Muscle layer of colon (tissue), 2 donors: ENCODE measurements at regions not wholly inside any gene's neighbourhood (a gene's known extent, or its start where the extent isn't known, plus 50 kb on each side); places are given as distances from the start of the nearest gene placed in this dataset.
A peak's percentile ranks its signal among the peaks of the same experiment; 100 is the strongest.

Experiments used
- H3K27ac ChIP-seq: one replicate; pipeline ENCODE4 v1.7.0; 2013; ENCODE audit warnings: low read depth, mild to moderate bottlenecking, low read length, moderate library complexity
- H3K27me3 ChIP-seq, 2 donors: one replicate each; pipeline ENCODE4 v1.7.0; 2013; ENCODE audit warnings: low read length in 2 of 2, mild to moderate bottlenecking in 2 of 2; ENCODE audit not compliant: insufficient read depth in 2 of 2, control insufficient read depth in 1 of 2
- H3K36me3 ChIP-seq: one replicate; pipeline ENCODE4 v1.7.0; 2013; ENCODE audit warnings: mild to moderate bottlenecking, low read length; ENCODE audit not compliant: insufficient read depth
- H3K4me1 ChIP-seq: one replicate; pipeline ENCODE4 v1.7.0; 2013; ENCODE audit warnings: mild to moderate bottlenecking, low read length; ENCODE audit not compliant: insufficient read depth
- H3K4me3 ChIP-seq, 2 donors: one replicate each; pipeline ENCODE4 v1.7.0; 2013; ENCODE audit warnings: low read length in 2 of 2, low read depth in 1 of 2, mild to moderate bottlenecking in 1 of 2, moderate library complexity in 1 of 2
- H3K9ac ChIP-seq: one replicate; pipeline ENCODE4 v1.7.0; 2013; ENCODE audit warnings: low read length
- H3K9me3 ChIP-seq: one replicate; pipeline ENCODE4 v1.7.0; 2013; ENCODE audit warnings: mild to moderate bottlenecking, low read length
- donor health status: abdominal sarcoma.
- donor health status: Adenocarcinoma of cecum.

GRCh38 chr12:124663771-124664366 lies 96.5 kb upstream of the NCOR2 start:
- Histone ChIP-seq H3K27me3 (no peaks in the 10 kb centered on the region), H3K9me3 (no peaks in the 10 kb centered on the region), H3K36me3 (no peaks in the 10 kb centered on the region), H3K27ac (no peak overlapping the region), H3K4me3 (no peak overlapping the region), H3K9ac (no peak overlapping the region), H3K4me1 (peaks cover 6% of the 10 kb centered on the region)

GRCh38 chr12:124663206-124663605 lies 95.8 kb upstream of the NCOR2 start:
- no peak overlapping the region for H3K27ac ChIP-seq
- H3K36me3 ChIP-seq, result no peaks in the 10 kb centered on the region
- peaks cover 6% of the 10 kb centered on the region for H3K4me1 ChIP-seq
- no peak overlapping the region for H3K9ac ChIP-seq
- no peak overlapping the region for H3K4me3 ChIP-seq
- H3K27me3 ChIP-seq, result no peaks in the 10 kb centered on the region
- H3K9me3 ChIP-seq, result no peaks in the 10 kb centered on the region

GRCh38 chr12:124661341-124661740 lies 93.9 kb upstream of the NCOR2 start:
- Histone ChIP-seq H3K4me3 (no peak overlapping the region), H3K27ac (no peak overlapping the region), H3K36me3 (no peaks in the 10 kb centered on the region), H3K9me3 (no peaks in the 10 kb centered on the region), H3K9ac (no peak overlapping the region), H3K27me3 (no peaks in the 10 kb centered on the region), H3K4me1 (peaks cover 13% of the 10 kb centered on the region)

GRCh38 chr12:124660851-124661250 lies 93.4 kb upstream of the NCOR2 start:
- Histone ChIP-seq H3K4me3 (no peak overlapping the region), H3K27ac (no peak overlapping the region), H3K36me3 (no peaks in the 10 kb centered on the region), H3K4me1 (peaks cover 18% of the 10 kb centered on the region), H3K9me3 (no peaks in the 10 kb centered on the region), H3K9ac (no peak overlapping the region), H3K27me3 (no peaks in the 10 kb centered on the region)

GRCh38 chr12:124658806-124659402 lies 91.5 kb upstream of the NCOR2 start:
- Histone ChIP-seq H3K4me1 (peaks cover 34% of the 10 kb centered on the region), H3K36me3 (no peaks in the 10 kb centered on the region), H3K9ac (no peak overlapping the region), H3K9me3 (no peaks in the 10 kb centered on the region), H3K4me3 (no peak overlapping the region), H3K27ac (no peak overlapping the region), H3K27me3 (no peaks in the 10 kb centered on the region)

- Histone ChIP-seq H3K9me3 (no peaks in the 10 kb centered on the region), H3K4me1 (peaks cover 34% of the 10 kb centered on the region), H3K27ac (no peak overlapping the region)
Measured at GRCh38 chr12:124658302-124658701, 90.9 kb upstream of the NCOR2 start.

GRCh38 chr12:124656947-124657434 lies 89.6 kb upstream of the NCOR2 start:
- Histone ChIP-seq H3K4me1 (peaks cover 38% of the 10 kb centered on the region), H3K4me3 (no peak overlapping the region), H3K9me3 (no peaks in the 10 kb centered on the region), H3K36me3 (no peaks in the 10 kb centered on the region), H3K27ac (peak overlapping the region; percentile 79), H3K9ac (no peak overlapping the region), H3K27me3 (no peaks in the 10 kb centered on the region)

More at GRCh38 chr12:124658302-124658701, 90.9 kb upstream of the NCOR2 start:
- Histone ChIP-seq H3K27me3 (no peaks in the 10 kb centered on the region), H3K4me3 (no peak overlapping the region), H3K9ac (no peak overlapping the region), H3K36me3 (no peaks in the 10 kb centered on the region)

- H3K9ac ChIP-seq, result peak overlapping the region; percentile 15
- peak overlapping the region; percentile 79 for H3K27ac ChIP-seq
- no peaks in the 10 kb centered on the region for H3K36me3 ChIP-seq
- no peaks in the 10 kb centered on the region for H3K9me3 ChIP-seq
- peak overlapping the region in 1 of 2 donors; percentile 43 for H3K4me3 ChIP-seq
- peaks cover 46% of the 10 kb centered on the region for H3K4me1 ChIP-seq
- H3K27me3 ChIP-seq, result no peaks in the 10 kb centered on the region
Measured at GRCh38 chr12:124655698-124656516, 88.5 kb upstream of the NCOR2 start.

- Histone ChIP-seq H3K27me3 (no peaks in the 10 kb centered on the region), H3K4me1 (peaks cover 46% of the 10 kb centered on the region), H3K4me3 (peak overlapping the region in 1 of 2 donors; percentile 43), H3K36me3 (no peaks in the 10 kb centered on the region), H3K9me3 (no peaks in the 10 kb centered on the region), H3K9ac (peak overlapping the region; percentile 15), H3K27ac (peak overlapping the region; percentile 79)
Measured at GRCh38 chr12:124655048-124655697, 87.8 kb upstream of the NCOR2 start.

GRCh38 chr12:124654666-124655047 lies 87.2 kb upstream of the NCOR2 start:
- no peaks in the 10 kb centered on the region for H3K36me3 ChIP-seq
- H3K27ac ChIP-seq, result peak overlapping the region; percentile 79
- H3K4me3 ChIP-seq, result peak overlapping the region in 1 of 2 donors; percentile 43
- peaks cover 46% of the 10 kb centered on the region for H3K4me1 ChIP-seq
- H3K9ac ChIP-seq, result peak overlapping the region; percentile 15
- H3K9me3 ChIP-seq, result no peaks in the 10 kb centered on the region
- no peaks in the 10 kb centered on the region for H3K27me3 ChIP-seq
